ENCODE measurements at regions not wholly inside any gene's neighbourhood (a gene's known extent, or its start where the extent isn't known, plus 50 kb on each side); places are given as distances from the start of the nearest gene placed in this dataset.
"Not testable (repeated sequence)": the region's sequence is repeated elsewhere in the genome, so short reads cannot be mapped to it uniquely, and the experiment has no call there.

DNA sequence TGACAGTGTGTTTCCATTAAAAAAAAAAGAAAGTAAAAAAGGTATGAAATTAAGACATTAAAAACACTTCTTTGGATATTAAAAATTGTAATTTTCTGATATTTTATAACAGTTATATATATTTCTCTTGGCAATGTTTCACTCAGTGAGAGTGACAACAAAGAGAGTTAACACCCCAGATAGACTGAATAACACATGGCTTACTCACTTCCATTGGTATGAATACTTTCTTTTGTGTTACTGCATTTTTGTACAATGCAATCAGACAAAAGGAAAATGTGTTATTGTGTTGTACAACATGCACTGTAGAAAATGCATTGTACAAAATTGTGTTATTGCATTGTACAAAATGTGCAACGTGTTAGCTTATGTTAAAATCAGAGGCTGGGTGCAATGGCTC lies 676.6 kb upstream of the AMELY start:
- ATAC-seq; DNase-seq; CTCF ChIA-PET; H3K9me3 ChIP-seq (ENCODE audit: control insufficient read depth in 2 of 3, low read length in 3 of 3); H3K4me1 Mint-ChIP-seq; H3K27ac ChIP-seq (ENCODE audit: low read depth, low read length); H3K36me3 Mint-ChIP-seq; POLR2A ChIA-PET; H3K27me3 Mint-ChIP-seq; intact Hi-C loops (cut with micrococcal nuclease); H3K9me3 Mint-ChIP-seq; H3K27ac Mint-ChIP-seq; H3K4me1 ChIP-seq (ENCODE audit: control insufficient read depth in 2 of 2, insufficient read depth in 2 of 2, low read length in 2 of 2); H3K27me3 ChIP-seq (ENCODE audit: control insufficient read depth in 2 of 2, insufficient read depth in 2 of 2, low read length in 2 of 2); H3K4me3 ChIP-seq (ENCODE audit: low read length); H3K4me3 Mint-ChIP-seq; H3K36me3 ChIP-seq (ENCODE audit: control insufficient read depth in 2 of 3, insufficient read depth in 3 of 3, low read length in 3 of 3): not testable (repeated sequence)

DNA sequence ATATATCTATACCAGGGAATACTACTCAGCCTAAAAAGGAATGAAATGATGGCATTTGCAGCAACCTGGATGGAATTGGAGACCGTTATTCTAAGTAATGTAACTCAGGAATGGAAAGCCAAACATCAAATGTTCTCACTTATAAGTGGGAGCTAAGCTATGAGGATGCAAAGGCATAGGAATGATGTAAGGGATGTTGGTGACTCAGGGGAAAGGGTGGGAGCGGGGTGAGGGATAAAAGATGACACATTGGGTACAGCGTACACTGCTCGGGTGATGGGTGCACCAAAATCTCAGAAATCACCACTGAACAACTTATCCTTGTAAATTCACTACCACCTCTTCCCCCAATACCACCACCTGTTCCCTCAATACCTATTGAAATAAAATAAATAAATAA lies 651.0 kb upstream of the AMELY start:
- H3K4me1 Mint-ChIP-seq = no peaks in the 10 kb centered on the region
- peaks cover 0 to 10% (median 0%) of the 10 kb centered on the region in 5 donors for H3K27me3 Mint-ChIP-seq
- H3K4me3 Mint-ChIP-seq = no peak overlapping the region
- Histone ChIP-seq H3K36me3 (ENCODE audit: control insufficient read depth in 2 of 3, insufficient read depth in 3 of 3, low read length in 3 of 3) (no peaks in the 10 kb centered on the region), H3K4me1 (ENCODE audit: control insufficient read depth in 2 of 2, insufficient read depth in 2 of 2, low read length in 2 of 2) (no peaks in the 10 kb centered on the region), H3K27me3 (ENCODE audit: control insufficient read depth in 2 of 2, insufficient read depth in 2 of 2, low read length in 2 of 2) (no peaks in the 10 kb centered on the region), H3K9me3 (ENCODE audit: control insufficient read depth in 2 of 3, low read length in 3 of 3) (no peaks in the 10 kb centered on the region), H3K27ac (ENCODE audit: low read depth, low read length) (no peak overlapping the region), H3K4me3 (ENCODE audit: low read length) (no peak overlapping the region)
- ATAC-seq (no peak), DNase-seq (no peak)
- H3K27ac Mint-ChIP-seq = no peak overlapping the region
- ChIA-PET POLR2A (no interaction called here), CTCF (no interaction called here)
- intact Hi-C loops (cut with micrococcal nuclease) = no loop called here
- no peaks in the 10 kb centered on the region for H3K36me3 Mint-ChIP-seq
- H3K9me3 Mint-ChIP-seq = peaks cover 0 to 9% (median 0%) of the 10 kb centered on the region in 11 donors

DNA sequence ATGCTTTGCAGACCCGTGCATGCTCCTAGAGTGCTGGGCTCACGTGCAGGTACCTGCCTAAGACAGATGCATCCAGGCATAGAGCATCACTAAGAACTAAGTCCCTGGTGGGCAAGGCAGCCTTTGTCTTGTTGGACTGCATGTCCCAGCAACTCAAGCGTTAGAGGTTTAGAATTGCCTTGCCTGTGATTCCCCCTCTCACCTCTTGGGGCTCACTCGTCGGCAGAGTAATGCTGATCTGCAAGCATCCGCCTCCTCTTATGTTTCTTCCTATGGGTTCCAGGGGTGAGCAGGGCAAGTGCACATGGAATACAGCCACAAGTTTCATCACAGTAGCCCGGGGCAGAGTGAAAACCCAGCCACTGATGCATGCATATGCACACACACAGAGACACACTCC lies 646.1 kb upstream of the AMELY start:
- intact Hi-C loops (cut with micrococcal nuclease) = no loop called here
- H3K27me3 ChIP-seq (ENCODE audit: control insufficient read depth in 2 of 2, insufficient read depth in 2 of 2, low read length in 2 of 2) = no peaks in the 10 kb centered on the region
- CTCF ChIA-PET = no interaction called here

DNA sequence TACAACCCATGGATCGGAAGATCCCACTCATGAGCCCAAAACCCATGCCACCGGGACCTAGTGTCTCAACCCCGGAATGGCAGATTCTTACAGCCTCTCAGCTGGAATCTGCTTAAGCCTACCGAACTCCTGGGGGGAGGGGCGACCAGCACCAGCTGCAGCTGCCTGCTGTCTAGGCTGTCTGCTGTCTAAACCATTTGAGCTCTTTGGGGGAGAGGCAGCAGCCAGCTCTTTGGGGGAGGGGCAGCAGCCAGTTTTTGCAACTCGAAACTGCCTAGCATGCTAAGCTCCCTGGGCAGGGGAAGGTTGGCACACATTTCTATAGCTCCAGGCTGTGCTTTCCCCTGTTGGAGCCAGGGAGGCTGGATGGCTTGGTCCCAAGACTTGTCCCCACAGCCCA lies 643.5 kb upstream of the AMELY start:
- intact Hi-C loops (cut with micrococcal nuclease) = no loop called here
- no peak for DNase-seq
- Histone ChIP-seq H3K4me1 (ENCODE audit: control insufficient read depth in 2 of 2, insufficient read depth in 2 of 2, low read length in 2 of 2) (no peaks in the 10 kb centered on the region), H3K4me3 (ENCODE audit: low read length) (no peak overlapping the region), H3K9me3 (ENCODE audit: control insufficient read depth in 2 of 3, low read length in 3 of 3) (no peaks in the 10 kb centered on the region), H3K36me3 (ENCODE audit: control insufficient read depth in 2 of 3, insufficient read depth in 3 of 3, low read length in 3 of 3) (no peaks in the 10 kb centered on the region), H3K27me3 (ENCODE audit: control insufficient read depth in 2 of 2, insufficient read depth in 2 of 2, low read length in 2 of 2) (no peaks in the 10 kb centered on the region), H3K27ac (ENCODE audit: low read depth, low read length) (no peak overlapping the region)
- no peak overlapping the region for H3K27ac Mint-ChIP-seq
- H3K4me3 Mint-ChIP-seq = no peak overlapping the region
- ATAC-seq = no peak
- CTCF ChIA-PET = no interaction called here
- H3K9me3 Mint-ChIP-seq = peaks cover 0 to 9% (median 0%) of the 10 kb centered on the region in 11 donors
- no peaks in the 10 kb centered on the region for H3K4me1 Mint-ChIP-seq
- H3K36me3 Mint-ChIP-seq = no peaks in the 10 kb centered on the region
- H3K27me3 Mint-ChIP-seq = peaks cover 0 to 9% (median 4%) of the 10 kb centered on the region in 5 donors
- POLR2A ChIA-PET = no interaction called here

More for the DNA sequence above, 646.1 kb upstream of the AMELY start:
- Histone ChIP-seq H3K36me3 (ENCODE audit: control insufficient read depth in 2 of 3, insufficient read depth in 3 of 3, low read length in 3 of 3) (no peaks in the 10 kb centered on the region), H3K4me1 (ENCODE audit: control insufficient read depth in 2 of 2, insufficient read depth in 2 of 2, low read length in 2 of 2) (no peaks in the 10 kb centered on the region), H3K4me3 (ENCODE audit: low read length) (no peak overlapping the region), H3K9me3 (ENCODE audit: control insufficient read depth in 2 of 3, low read length in 3 of 3) (no peaks in the 10 kb centered on the region), H3K27ac (ENCODE audit: low read depth, low read length) (no peak overlapping the region)
- no peaks in the 10 kb centered on the region for H3K4me1 Mint-ChIP-seq
- POLR2A ChIA-PET = no interaction called here
- H3K36me3 Mint-ChIP-seq = no peaks in the 10 kb centered on the region
- no peak overlapping the region for H3K27ac Mint-ChIP-seq
- H3K27me3 Mint-ChIP-seq = peaks cover 0 to 12% (median 4%) of the 10 kb centered on the region in 5 donors
- peaks cover 0 to 9% (median 0%) of the 10 kb centered on the region in 11 donors for H3K9me3 Mint-ChIP-seq
- no peak overlapping the region for H3K4me3 Mint-ChIP-seq
- ATAC-seq (no peak), DNase-seq (no peak)

DNA sequence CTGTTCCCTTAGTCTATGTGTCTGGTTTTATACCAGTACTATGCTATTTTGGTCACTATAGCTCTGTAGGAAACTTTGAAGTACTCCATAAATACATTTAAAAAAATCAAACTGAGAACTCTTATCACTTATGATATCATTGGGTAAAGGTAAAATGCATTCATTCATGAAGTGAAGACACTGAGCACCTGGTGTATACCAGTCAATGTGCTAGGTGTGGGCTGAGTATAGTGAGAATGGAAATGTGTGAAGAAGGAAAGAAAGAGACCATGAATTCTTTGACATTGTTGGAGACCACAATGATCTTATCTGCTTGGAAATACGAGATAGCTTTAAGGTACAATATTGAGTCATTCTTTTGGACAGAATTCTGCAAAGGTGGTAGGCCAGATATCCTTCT lies 633.5 kb upstream of the AMELY start:
- Mint-ChIP-seq H3K4me1 (no peaks in the 10 kb centered on the region), H3K9me3 (peaks cover 0 to 2% (median 0%) of the 10 kb centered on the region in 11 donors), H3K27ac (no peak overlapping the region), H3K27me3 (peaks cover 0 to 5% (median 0%) of the 10 kb centered on the region in 5 donors), H3K36me3 (no peaks in the 10 kb centered on the region), H3K4me3 (no peak overlapping the region)
- H3K27me3 ChIP-seq (ENCODE audit: control insufficient read depth in 2 of 2, insufficient read depth in 2 of 2, low read length in 2 of 2) = no peaks in the 10 kb centered on the region
- ChIA-PET CTCF (no interaction called here), POLR2A (no interaction called here)
- no peak overlapping the region for H3K27ac ChIP-seq (ENCODE audit: low read depth, low read length)
- intact Hi-C loops (cut with micrococcal nuclease) = no loop called here
- DNase-seq = no peak
- H3K4me1 ChIP-seq (ENCODE audit: control insufficient read depth in 2 of 2, insufficient read depth in 2 of 2, low read length in 2 of 2) = no peaks in the 10 kb centered on the region
- no peaks in the 10 kb centered on the region for H3K36me3 ChIP-seq (ENCODE audit: control insufficient read depth in 2 of 3, insufficient read depth in 3 of 3, low read length in 3 of 3)
- no peak overlapping the region for H3K4me3 ChIP-seq (ENCODE audit: low read length)
- ATAC-seq = no peak
- H3K9me3 ChIP-seq (ENCODE audit: control insufficient read depth in 2 of 3, low read length in 3 of 3) = no peaks in the 10 kb centered on the region

DNA sequence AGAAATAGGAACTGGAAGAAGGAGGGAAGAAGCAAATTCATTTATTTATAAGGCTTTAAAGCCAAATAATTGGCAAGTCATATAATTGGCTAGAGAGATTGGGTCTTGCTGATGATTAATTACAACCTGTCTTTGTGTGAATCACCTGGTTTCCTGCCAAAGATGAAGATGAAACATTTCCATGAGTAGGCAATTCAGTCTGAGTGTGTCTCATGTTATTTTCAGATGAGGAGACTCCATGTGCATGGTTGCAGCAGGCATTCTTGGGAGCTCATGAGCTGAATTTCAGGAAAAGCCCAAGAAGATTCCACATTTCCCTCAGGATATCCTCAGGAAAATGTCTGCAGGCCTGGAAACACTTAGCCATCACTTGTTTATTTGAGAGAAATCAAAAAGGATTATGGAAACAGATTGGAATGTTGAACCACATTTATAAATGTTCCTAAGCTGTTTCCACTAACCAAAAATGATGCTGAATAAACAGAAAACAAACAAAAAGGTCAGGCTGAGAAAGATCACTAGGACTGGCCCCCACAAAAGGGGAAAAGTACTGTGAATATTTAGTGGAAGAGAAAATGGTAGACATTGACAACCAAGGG lies 632.7 kb upstream of the AMELY start:
- Histone ChIP-seq H3K36me3 (ENCODE audit: control insufficient read depth in 2 of 3, insufficient read depth in 3 of 3, low read length in 3 of 3) (no peaks in the 10 kb centered on the region), H3K27ac (ENCODE audit: low read depth, low read length) (no peak overlapping the region), H3K9me3 (ENCODE audit: control insufficient read depth in 2 of 3, low read length in 3 of 3) (no peaks in the 10 kb centered on the region), H3K4me3 (ENCODE audit: low read length) (no peak overlapping the region), H3K27me3 (ENCODE audit: control insufficient read depth in 2 of 2, insufficient read depth in 2 of 2, low read length in 2 of 2) (no peaks in the 10 kb centered on the region), H3K4me1 (ENCODE audit: control insufficient read depth in 2 of 2, insufficient read depth in 2 of 2, low read length in 2 of 2) (no peaks in the 10 kb centered on the region)
- peaks cover 0 to 5% (median 0%) of the 10 kb centered on the region in 5 donors for H3K27me3 Mint-ChIP-seq
- POLR2A ChIA-PET = no interaction called here
- no peak overlapping the region for H3K4me3 Mint-ChIP-seq
- intact Hi-C loops (cut with micrococcal nuclease) = no loop called here
- H3K9me3 Mint-ChIP-seq = peaks cover 0 to 2% (median 0%) of the 10 kb centered on the region in 11 donors
- H3K27ac Mint-ChIP-seq = no peak overlapping the region
- CTCF ChIA-PET = no interaction called here
- H3K36me3 Mint-ChIP-seq = no peaks in the 10 kb centered on the region
- DNase-seq = no peak
- H3K4me1 Mint-ChIP-seq = no peaks in the 10 kb centered on the region
- no peak for ATAC-seq

DNA sequence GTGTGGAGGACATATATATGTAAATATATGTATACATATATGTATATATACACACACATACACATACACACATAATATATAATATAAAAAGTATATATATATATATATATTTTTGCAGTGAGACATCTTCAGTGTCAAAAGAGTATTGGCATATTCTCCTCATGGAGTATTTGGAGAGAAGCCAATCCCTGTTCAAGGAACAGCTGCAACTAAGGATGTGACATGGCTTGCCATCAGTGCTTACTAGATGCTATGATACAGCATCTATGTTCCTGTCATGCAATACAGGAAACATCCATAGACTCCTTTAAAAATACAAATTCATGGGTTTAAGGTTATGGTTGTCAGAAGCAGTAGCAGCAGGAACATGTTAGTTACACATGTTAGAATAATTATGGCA lies 632.0 kb upstream of the AMELY start:
- POLR2A ChIA-PET = no interaction called here

More for the DNA sequence above, 632.0 kb upstream of the AMELY start:
- H3K27ac Mint-ChIP-seq = no peak overlapping the region
- Histone ChIP-seq H3K27ac (ENCODE audit: low read depth, low read length) (no peak overlapping the region), H3K4me3 (ENCODE audit: low read length) (no peak overlapping the region), H3K4me1 (ENCODE audit: control insufficient read depth in 2 of 2, insufficient read depth in 2 of 2, low read length in 2 of 2) (no peaks in the 10 kb centered on the region), H3K36me3 (ENCODE audit: control insufficient read depth in 2 of 3, insufficient read depth in 3 of 3, low read length in 3 of 3) (no peaks in the 10 kb centered on the region), H3K27me3 (ENCODE audit: control insufficient read depth in 2 of 2, insufficient read depth in 2 of 2, low read length in 2 of 2) (no peaks in the 10 kb centered on the region), H3K9me3 (ENCODE audit: control insufficient read depth in 2 of 3, low read length in 3 of 3) (no peaks in the 10 kb centered on the region)
- peaks cover 0 to 5% (median 0%) of the 10 kb centered on the region in 5 donors for H3K27me3 Mint-ChIP-seq
- H3K36me3 Mint-ChIP-seq = no peaks in the 10 kb centered on the region
- no peaks in the 10 kb centered on the region for H3K4me1 Mint-ChIP-seq
- H3K9me3 Mint-ChIP-seq = peaks cover 0 to 2% (median 0%) of the 10 kb centered on the region in 11 donors
- intact Hi-C loops (cut with micrococcal nuclease) = no loop called here
- DNase-seq (no peak), ATAC-seq (no peak)
- CTCF ChIA-PET = no interaction called here
- H3K4me3 Mint-ChIP-seq = no peak overlapping the region
